ENCODE measurements at regions not wholly inside any gene's neighbourhood (a gene's known extent, or its start where the extent isn't known, plus 50 kb on each side); places are given as distances from the start of the nearest gene placed in this dataset.

GRCh38 chr20:52817511-52817910 lies 154.6 kb upstream of the TSHZ2 start:
- DNase-seq: no peak

GRCh38 chr20:52814371-52814770 lies 157.8 kb upstream of the TSHZ2 start:
- DNase-seq: no peak

GRCh38 chr20:52812231-52812847 lies 159.8 kb upstream of the TSHZ2 start:
- DNase-seq: no peak

- DNase-seq: no peak
Observed at GRCh38 chr20:52809003-52809402, 163.2 kb upstream of the TSHZ2 start.

GRCh38 chr20:52806918-52807317 lies 165.2 kb upstream of the TSHZ2 start:
- DNase-seq: no peak

- DNase-seq: no peak
Observed at GRCh38 chr20:52805843-52806242, 166.3 kb upstream of the TSHZ2 start.

GRCh38 chr20:52805296-52805571 lies 166.9 kb upstream of the TSHZ2 start:
- DNase-seq: no peak

GRCh38 chr20:52804497-52805295 lies 167.5 kb upstream of the TSHZ2 start:
- no peak for DNase-seq

GRCh38 chr20:52801628-52802006 lies 170.5 kb upstream of the TSHZ2 start:
- no peak for DNase-seq

GRCh38 chr20:52800734-52801627 lies 171.2 kb upstream of the TSHZ2 start:
- DNase-seq: no peak

- no peak for DNase-seq
Observed at GRCh38 chr20:52799130-52799529, 173.0 kb upstream of the TSHZ2 start.

- no peak for DNase-seq
Observed at GRCh38 chr20:52798124-52798523, 174.0 kb upstream of the TSHZ2 start.

- DNase-seq: no peak
Observed at GRCh38 chr20:52794853-52795252, 177.3 kb upstream of the TSHZ2 start.

GRCh38 chr20:52793339-52793963 lies 178.7 kb upstream of the TSHZ2 start:
- no peak for DNase-seq

- DNase-seq: no peak
Observed at GRCh38 chr20:52791091-52791490, 181.1 kb upstream of the TSHZ2 start.

- DNase-seq: no peak
Observed at GRCh38 chr20:52789716-52790115, 182.4 kb upstream of the TSHZ2 start.

GRCh38 chr20:52787962-52788361 lies 184.2 kb upstream of the TSHZ2 start:
- DNase-seq: no peak

- no peak for DNase-seq
Observed at GRCh38 chr20:52787216-52787615, 184.9 kb upstream of the TSHZ2 start.

- no peak for DNase-seq
Observed at GRCh38 chr20:52785679-52786078, 186.5 kb upstream of the TSHZ2 start.

- peak in 1 of 6 experiments; percentile 3 for DNase-seq
Observed at GRCh38 chr20:52783769-52784168, 188.4 kb upstream of the TSHZ2 start.

- no peak for DNase-seq
Observed at GRCh38 chr20:52780462-52780861, 191.7 kb upstream of the TSHZ2 start.

- DNase-seq: no peak
Observed at GRCh38 chr20:52779125-52779524, 193.0 kb upstream of the TSHZ2 start.

GRCh38 chr20:52777171-52777570 lies 195.0 kb upstream of the TSHZ2 start:
- DNase-seq: no peak

Data from stimulated activated naive CD4-positive, alpha-beta T cell (primary cell).